Activated CD8-positive, alpha-beta memory T cell treated with anti-CD3 and anti-CD28 coated beads for 4 hours (primary cell): ENCODE measurements at regions not wholly inside any gene's neighbourhood (a gene's known extent, or its start where the extent isn't known, plus 50 kb on each side); places are given as distances from the start of the nearest gene placed in this dataset.
"Not testable (repeated sequence)": the region's sequence is repeated elsewhere in the genome, so short reads cannot be mapped to it uniquely, and the experiment has no call there.

ENCODE experiments used
- DNase-seq, 2 donors: peaks; one replicate each; pipeline ENCODE4 v3.0.0-alpha.2; 2020; ENCODE audit warnings: low read depth in 2 of 2

GRCh38 chr6:144359783-144360182, 74.6 kb downstream of the UTRN start:
- DNase-seq, result no peak

DNA sequence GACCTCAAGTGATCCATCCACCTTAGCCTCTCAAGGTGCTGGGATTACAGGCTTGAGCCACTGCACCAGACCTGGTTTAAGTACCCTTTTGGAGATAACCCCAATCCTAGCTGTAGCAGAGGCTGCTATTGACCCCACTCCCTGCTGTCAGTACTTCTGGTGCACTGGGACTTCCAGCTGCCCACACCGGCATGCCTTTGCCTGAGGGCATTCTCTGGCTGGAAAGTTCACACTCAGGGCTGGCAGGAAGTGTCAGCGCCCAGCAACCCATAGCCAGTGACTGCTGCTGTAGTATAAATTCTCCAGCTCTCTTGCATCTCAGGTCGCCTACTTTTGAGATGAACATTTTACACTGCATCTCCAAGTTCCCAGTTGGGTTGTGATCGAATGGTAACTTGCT, 75.3 kb downstream of the UTRN start:
- no peak for DNase-seq

DNA sequence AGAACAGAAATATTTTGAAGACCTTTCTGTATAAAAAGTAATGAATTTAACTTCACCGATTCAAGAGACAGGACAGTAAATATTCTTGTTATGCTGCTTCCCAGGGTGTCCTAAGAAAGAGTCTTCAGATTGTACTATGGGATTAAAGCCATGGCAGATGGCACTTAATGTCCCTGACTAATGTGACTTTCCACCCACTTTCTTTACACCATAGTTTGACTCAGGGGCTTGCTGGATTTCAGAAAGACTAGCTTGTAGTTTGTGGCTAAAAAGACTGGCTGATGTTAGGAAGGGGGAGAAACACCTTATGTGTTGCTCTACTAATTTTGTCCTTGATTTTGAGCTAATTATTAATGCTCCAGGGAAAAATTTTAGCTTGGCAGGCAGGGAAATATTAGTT, 75.9 kb downstream of the UTRN start:
- no peak for DNase-seq

DNA sequence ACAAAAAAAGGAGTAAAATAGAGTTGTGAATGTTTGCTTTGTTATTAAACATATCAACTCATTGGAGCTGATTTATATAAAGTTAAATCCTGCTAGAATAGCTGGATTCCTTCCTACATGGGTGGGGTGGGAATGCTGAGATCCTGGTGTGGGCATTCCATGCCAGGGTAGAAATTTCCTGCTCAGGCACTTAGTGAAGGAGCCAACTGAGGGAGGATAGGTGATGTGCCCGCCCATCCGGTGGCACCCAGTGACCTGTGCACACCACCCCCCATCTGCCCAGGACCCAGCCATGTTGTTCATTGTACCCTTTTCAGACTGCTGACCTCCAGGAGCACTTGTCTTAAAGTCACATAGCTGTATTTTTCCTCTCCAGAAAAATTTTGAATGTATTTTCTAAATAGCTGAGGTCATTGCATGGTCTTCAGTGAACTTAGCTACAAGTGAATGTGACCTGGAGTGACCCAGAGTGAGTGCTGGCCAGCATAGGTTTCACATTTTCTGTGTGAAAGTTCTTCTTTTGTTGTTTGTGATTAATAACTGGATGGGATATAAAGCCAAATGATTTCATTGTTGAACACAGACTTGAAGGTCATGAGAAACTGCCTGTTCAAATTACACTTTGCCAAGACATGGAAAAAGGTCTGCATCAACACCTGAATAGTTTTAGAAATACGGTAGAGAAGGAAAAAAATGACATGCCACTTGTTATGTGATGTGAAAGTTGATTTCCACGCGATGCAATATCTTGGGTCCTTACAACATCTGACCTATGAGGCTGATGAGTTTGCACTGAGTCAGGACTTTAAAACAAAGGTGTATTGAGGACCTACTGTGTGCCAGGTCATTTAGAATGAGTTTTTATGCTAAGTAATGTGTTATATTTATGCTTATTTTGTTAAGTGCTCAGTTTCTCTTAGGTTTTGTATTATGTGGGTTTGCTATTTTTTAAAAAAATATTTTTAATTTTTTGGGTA, 77.2 kb downstream of the UTRN start:
- no peak for DNase-seq

DNA sequence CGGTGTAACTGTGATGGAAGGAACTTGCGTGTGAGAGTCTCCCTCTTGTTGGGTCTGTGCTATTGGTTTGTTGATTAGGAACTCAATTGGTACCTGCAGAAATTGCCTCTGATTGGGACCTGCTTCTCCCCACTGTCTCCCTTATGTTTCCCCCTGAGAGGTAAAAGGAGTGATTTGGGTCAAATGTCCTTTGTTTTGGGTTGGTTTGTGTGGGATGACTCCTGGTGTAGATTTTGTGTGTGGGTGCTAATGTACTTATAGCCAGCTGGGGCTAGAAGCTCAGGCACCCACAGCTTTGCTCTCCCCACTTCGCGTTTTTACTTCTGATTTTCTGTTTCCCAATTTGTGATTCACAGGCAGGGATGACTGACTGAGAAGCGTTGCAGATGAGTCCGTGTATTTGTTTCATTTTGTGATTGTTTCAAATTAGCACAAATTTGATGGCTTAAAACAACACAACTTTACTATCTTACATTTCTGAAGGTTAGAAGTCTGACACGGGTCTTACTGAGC, 79.1 kb downstream of the UTRN start:
- no peak for DNase-seq

- DNase-seq, result no peak
These were observed 79.6 kb downstream of the UTRN start for GRCh38 chr6:144364782-144365181.

GRCh38 chr6:144365271-144365670, 80.1 kb downstream of the UTRN start:
- no peak for DNase-seq

- DNase-seq, result not testable (repeated sequence)
These were observed 84.6 kb downstream of the UTRN start for GRCh38 chr6:144369696-144370095.

GRCh38 chr6:144372116-144372515, 87.0 kb downstream of the UTRN start:
- DNase-seq, result no peak

- DNase-seq, result no peak
These were observed 87.8 kb downstream of the UTRN start for GRCh38 chr6:144372611-144373594.

- not testable (repeated sequence) for DNase-seq
These were observed 89.4 kb downstream of the UTRN start for GRCh38 chr6:144374525-144374924.

DNA sequence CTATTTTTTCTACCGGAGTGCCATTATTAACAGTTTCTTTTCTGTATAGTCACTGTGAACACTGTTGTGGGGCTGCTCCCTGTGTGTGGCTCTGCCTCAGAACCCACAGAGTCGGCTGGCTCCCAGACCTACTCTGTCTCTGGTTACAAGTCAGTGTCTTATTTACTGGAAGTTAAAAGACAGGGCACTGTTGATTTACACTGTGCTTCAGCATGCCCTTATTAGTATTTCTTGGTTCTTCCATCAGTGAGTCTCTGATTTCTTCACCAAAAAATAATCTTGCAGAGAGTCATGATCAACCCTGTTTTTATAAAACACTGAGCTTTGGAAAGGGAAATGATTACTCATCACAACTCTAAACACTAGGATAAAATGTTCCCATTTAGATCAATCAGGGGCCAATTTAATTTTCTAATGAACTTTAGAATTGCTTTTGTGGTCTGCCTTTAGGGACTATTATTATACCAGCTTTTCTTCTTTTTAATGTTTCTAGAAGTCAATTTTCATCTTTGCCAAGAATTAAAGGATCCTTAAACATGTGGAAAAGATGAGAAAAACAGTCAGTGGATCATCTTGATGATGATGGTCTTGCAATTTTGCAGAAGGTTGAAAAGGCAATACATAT, 92.6 kb downstream of the UTRN start:
- DNase-seq, result no peak

GRCh38 chr6:144378437-144378836, 93.3 kb downstream of the UTRN start:
- DNase-seq, result no peak

DNA sequence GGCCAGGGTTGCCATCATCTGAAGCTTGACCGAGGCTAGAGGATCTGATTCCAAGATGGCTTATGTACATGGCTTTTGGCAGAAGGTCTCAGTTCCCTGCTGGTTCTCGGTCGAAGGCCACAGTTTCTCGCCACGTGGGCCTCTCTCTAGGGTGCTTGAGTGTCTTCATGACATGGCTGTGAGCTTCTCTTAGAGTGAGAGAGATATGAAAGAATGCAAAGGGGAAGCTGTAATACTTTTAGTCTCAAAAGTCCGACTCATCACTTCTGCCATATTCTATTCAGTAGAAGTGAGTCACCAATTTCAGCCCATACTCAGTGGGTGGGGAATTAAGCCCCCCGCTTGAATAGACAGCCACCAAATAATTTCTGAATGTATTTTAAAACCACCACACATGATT, 94.2 kb downstream of the UTRN start:
- DNase-seq, result no peak

GRCh38 chr6:144381499-144381898, 96.4 kb downstream of the UTRN start:
- DNase-seq, result not testable (repeated sequence)

DNA sequence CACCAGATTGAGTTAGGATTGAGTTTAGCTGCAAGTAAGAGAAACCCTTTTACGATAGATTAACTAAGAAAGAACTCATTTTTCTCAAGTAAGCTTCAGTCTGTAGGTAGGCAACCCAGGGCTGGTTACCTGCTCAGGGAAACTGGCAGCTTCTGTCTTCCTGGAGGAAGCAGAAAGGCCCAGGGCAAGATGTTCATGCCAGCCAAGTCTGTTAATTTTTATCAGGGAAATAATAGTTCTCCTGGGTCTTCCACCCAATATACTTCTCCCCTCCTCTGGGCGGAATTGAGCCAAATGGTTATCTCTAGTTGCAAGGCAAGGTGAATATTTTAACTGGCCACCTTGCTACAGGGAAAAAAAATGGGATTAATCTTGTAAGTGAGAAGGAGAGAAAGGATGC, 98.2 kb downstream of the UTRN start:
- no peak for DNase-seq

DNA sequence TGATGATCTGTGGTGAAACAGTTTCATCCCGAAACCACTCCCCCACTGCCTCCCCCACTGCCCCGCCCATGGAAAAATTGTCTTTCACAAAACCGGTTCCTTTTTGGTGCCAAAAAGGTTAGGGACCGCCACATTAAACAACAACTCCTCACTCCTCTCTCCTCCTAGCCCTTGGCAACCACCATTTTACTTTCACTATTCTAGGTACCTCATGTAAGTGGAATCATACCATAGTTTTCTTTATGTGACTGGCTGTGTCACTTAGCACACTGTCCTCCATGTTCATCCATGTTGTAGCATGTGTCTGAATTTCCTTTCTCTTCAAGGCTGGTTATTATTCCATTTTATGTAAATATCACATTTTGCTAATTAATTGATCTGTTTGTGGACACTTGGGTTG, 99.3 kb downstream of the UTRN start:
- no peak for DNase-seq

GRCh38 chr6:144389474-144389873, 104.3 kb downstream of the UTRN start:
- DNase-seq, result not testable (repeated sequence)

DNA sequence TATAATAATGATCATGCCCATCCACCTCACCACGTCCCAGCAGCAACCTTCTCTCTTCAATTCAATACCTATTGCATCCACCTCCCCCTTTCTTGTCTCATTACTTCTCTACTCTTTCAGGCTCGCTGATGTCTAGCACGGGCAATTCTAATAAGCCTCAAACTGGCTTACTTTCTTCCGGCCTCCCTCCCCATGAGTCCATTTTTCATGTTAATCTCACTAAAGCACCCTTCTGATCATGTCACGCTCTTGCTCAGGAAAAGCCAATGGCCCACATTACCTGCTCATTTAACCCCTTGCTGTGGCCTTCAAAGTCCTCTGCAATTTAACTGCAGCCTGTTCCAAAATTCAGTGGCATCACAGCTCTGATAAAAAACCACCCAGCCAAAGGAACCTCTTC, 105.1 kb downstream of the UTRN start:
- DNase-seq, result no peak

GRCh38 chr6:144390886-144391285, 105.8 kb downstream of the UTRN start:
- DNase-seq, result no peak

DNA sequence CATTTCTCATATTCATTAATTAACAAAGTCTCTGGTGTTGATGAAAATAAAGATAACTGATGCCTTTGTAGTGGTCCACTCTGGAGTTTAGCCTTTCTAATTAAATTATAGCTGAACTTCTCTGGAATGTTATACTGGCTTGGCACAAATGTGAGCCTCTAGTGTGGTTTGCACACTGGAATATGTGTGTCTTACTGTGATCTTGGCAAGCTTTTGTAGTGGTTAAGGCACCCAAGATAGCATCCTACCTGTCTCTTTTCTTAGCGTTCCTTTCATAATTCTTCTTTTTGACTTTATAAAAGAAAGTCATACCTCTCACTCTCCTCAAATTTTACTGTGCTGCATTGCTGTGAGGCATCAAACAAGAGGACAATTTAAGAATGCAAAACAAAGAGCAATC, 107.4 kb downstream of the UTRN start:
- no peak for DNase-seq

- DNase-seq, result no peak
These were observed 109.1 kb downstream of the UTRN start for GRCh38 chr6:144394210-144394609.
